ENCODE measurements at regions not wholly inside any gene's neighbourhood (a gene's known extent, or its start where the extent isn't known, plus 50 kb on each side); places are given as distances from the start of the nearest gene placed in this dataset.

GRCh38 chr18:44062345-44062744, 618.3 kb upstream of the SETBP1 start:
- intact Hi-C loops (cut with DNase I) = no loop called here
- Histone ChIP-seq H3K36me3 (no peaks in the 10 kb centered on the region), H3K27me3 (no peaks in the 10 kb centered on the region), H3K27ac (no peak overlapping the region), H3K4me1 (no peaks in the 10 kb centered on the region), H3K9me3 (no peaks in the 10 kb centered on the region), H3K4me3 (no peak overlapping the region)
- no peak for TF ChIP-seq CTCF (IDR thresholded peaks at IDR 0.05)
- ATAC-seq = no peak
- DNase-seq = no peak

- DNase-seq (no peak), ATAC-seq (no peak)
- Histone ChIP-seq H3K9me3 (no peaks in the 10 kb centered on the region), H3K4me1 (no peaks in the 10 kb centered on the region), H3K27me3 (no peaks in the 10 kb centered on the region), H3K4me3 (no peak overlapping the region), H3K27ac (no peak overlapping the region), H3K36me3 (no peaks in the 10 kb centered on the region)
- intact Hi-C loops (cut with DNase I) = no loop called here
- no peak for TF ChIP-seq CTCF (IDR thresholded peaks at IDR 0.05)
Observed at GRCh38 chr18:44065206-44065605, 615.5 kb upstream of the SETBP1 start.

- no peak for DNase-seq
- H3K9me3 ChIP-seq = no peaks in the 10 kb centered on the region
- H3K4me3 ChIP-seq = no peak overlapping the region
- H3K27me3 ChIP-seq = no peaks in the 10 kb centered on the region
- no peaks in the 10 kb centered on the region for H3K4me1 ChIP-seq
- no peak for TF ChIP-seq CTCF (IDR thresholded peaks at IDR 0.05)
- H3K36me3 ChIP-seq = no peaks in the 10 kb centered on the region
- H3K27ac ChIP-seq = no peak overlapping the region
- no peak for ATAC-seq
- intact Hi-C loops (cut with DNase I) = no loop called here
Observed at GRCh38 chr18:44066541-44066940, 614.1 kb upstream of the SETBP1 start.

GRCh38 chr18:44067186-44067585, 613.5 kb upstream of the SETBP1 start:
- Histone ChIP-seq H3K36me3 (no peaks in the 10 kb centered on the region), H3K27ac (no peak overlapping the region), H3K4me3 (no peak overlapping the region), H3K4me1 (no peaks in the 10 kb centered on the region), H3K9me3 (no peaks in the 10 kb centered on the region), H3K27me3 (no peaks in the 10 kb centered on the region)
- ATAC-seq (no peak), DNase-seq (no peak)
- TF ChIP-seq CTCF (IDR thresholded peaks at IDR 0.05) = no peak
- intact Hi-C loops (cut with DNase I) = no loop called here

- DNase-seq = no peak
- H3K27me3 ChIP-seq = no peaks in the 10 kb centered on the region
- no peak overlapping the region for H3K4me3 ChIP-seq
- ATAC-seq = no peak
- TF ChIP-seq CTCF (IDR thresholded peaks at IDR 0.05) = no peak
- no peak overlapping the region for H3K27ac ChIP-seq
- intact Hi-C loops (cut with DNase I) = no loop called here
- H3K36me3 ChIP-seq = no peaks in the 10 kb centered on the region
- H3K9me3 ChIP-seq = no peaks in the 10 kb centered on the region
- H3K4me1 ChIP-seq = no peaks in the 10 kb centered on the region
Observed at GRCh38 chr18:44075038-44075437, 605.6 kb upstream of the SETBP1 start.

GRCh38 chr18:44079606-44080005, 601.1 kb upstream of the SETBP1 start:
- intact Hi-C loops (cut with DNase I) = no loop called here

More at GRCh38 chr18:44079606-44080005, 601.1 kb upstream of the SETBP1 start:
- ATAC-seq (no peak), DNase-seq (no peak)
- Histone ChIP-seq H3K4me1 (no peaks in the 10 kb centered on the region), H3K27ac (no peak overlapping the region), H3K27me3 (no peaks in the 10 kb centered on the region), H3K9me3 (no peaks in the 10 kb centered on the region), H3K36me3 (no peaks in the 10 kb centered on the region), H3K4me3 (no peak overlapping the region)
- TF ChIP-seq CTCF (IDR thresholded peaks at IDR 0.05) = no peak

All from upper lobe of right lung (tissue), 1 donor.